Small intestine (tissue), 7 donors: ENCODE measurements at regions not wholly inside any gene's neighbourhood (a gene's known extent, or its start where the extent isn't known, plus 50 kb on each side); places are given as distances from the start of the nearest gene placed in this dataset.

ENCODE experiments used
- DNase-seq, 2 donors: peaks; one replicate each; pipeline versions ENCODE4 v3.0.0 to v3.0.0-alpha.2; 2013
- FAIRE-seq: peaks from 2 replicates; lab custom pipeline; 2012; peaks lifted over from hg19 to GRCh38; lab: Jason Lieb, UNC
- H3K27ac ChIP-seq, 3 donors: one replicate each; pipeline ENCODE4 v1.5.1; 2013; ENCODE audit warnings: low read length in 2 of 3, mild to moderate bottlenecking in 2 of 3, control low read depth in 1 of 3, inconsistent platforms in 1 of 3, low read depth in 1 of 3, moderate library complexity in 1 of 3
- H3K27me3 ChIP-seq, 3 donors: one replicate each; pipeline ENCODE4 v1.6.1; 2013; ENCODE audit warnings: low read length in 3 of 3, inconsistent platforms in 1 of 3; ENCODE audit not compliant: control insufficient read depth in 3 of 3, insufficient read depth in 3 of 3
- H3K36me3 ChIP-seq, 3 donors: one replicate each; pipeline ENCODE4 v1.6.1; 2013; ENCODE audit warnings: low read length in 3 of 3, inconsistent platforms in 1 of 3, low read depth in 1 of 3, mild to moderate bottlenecking in 1 of 3, moderate library complexity in 1 of 3; ENCODE audit not compliant: control insufficient read depth in 3 of 3, insufficient read depth in 2 of 3
- H3K4me1 ChIP-seq, 3 donors: one replicate each; pipeline ENCODE4 v1.6.1; 2013; ENCODE audit warnings: low read length in 2 of 3, inconsistent platforms in 1 of 3, low read depth in 1 of 3, mild to moderate bottlenecking in 1 of 3, moderate library complexity in 1 of 3; ENCODE audit not compliant: control insufficient read depth in 3 of 3, insufficient read depth in 2 of 3
- H3K4me3 ChIP-seq, 3 donors: one replicate each; pipeline ENCODE4 v1.5.1; 2013; ENCODE audit warnings: low read length in 3 of 3, control low read depth in 1 of 3, inconsistent platforms in 1 of 3, low read depth in 1 of 3, mild to moderate bottlenecking in 1 of 3, moderate library complexity in 1 of 3
- H3K9me3 ChIP-seq, 2 donors: one replicate each; pipeline ENCODE4 v1.6.1; 2013; ENCODE audit warnings: low read depth in 1 of 2, low read length in 1 of 2; ENCODE audit not compliant: control insufficient read depth in 2 of 2, insufficient read depth in 1 of 2
- WGBS, 3 donors: extraction: QIAGEN DNeasy Blood & Tissue Kit; methylation state at CpG; one replicate each; pipeline ENCODE4 v1.1.7; 2013; 5-methylcytosine and 5-hydroxymethylcytosine counted together
- donor health status: healthy with polysubstance abuse.
- donor health status: control.
- donor health status: control.
- donor health status: Bipolar disorder and iron deficiency.
- donor health status: healthy.

DNA sequence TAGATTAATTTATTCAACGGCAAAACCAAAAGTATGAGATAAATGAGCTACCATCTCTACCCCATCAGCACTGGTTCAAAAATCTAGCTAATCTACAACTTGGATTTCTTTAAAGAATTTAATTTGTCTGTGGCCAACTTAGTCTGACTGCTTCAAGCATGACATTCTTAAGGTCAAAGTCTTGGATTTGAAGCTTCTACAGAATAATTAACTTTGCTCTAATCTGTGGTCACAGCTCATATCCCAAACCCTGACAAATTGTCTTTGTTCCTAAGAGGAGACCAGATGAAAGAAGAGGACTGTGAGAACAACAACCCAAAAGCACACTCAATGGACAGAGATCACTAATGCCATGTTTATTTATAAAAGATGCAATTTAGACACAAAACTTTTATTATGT lies 166.9 kb upstream of the EPHA7 start:
- no peak overlapping the region for H3K4me3 ChIP-seq
- no peak overlapping the region for H3K27ac ChIP-seq
- H3K27me3 ChIP-seq: no peaks in the 10 kb centered on the region
- H3K36me3 ChIP-seq: no peaks in the 10 kb centered on the region
- no peak for FAIRE-seq
- H3K4me1 ChIP-seq: no peaks in the 10 kb centered on the region
- no peaks in the 10 kb centered on the region for H3K9me3 ChIP-seq
- WGBS, 3 donors: 67 to 79% (median 69%) methylated on average over 1 of the region's 1 CpG
- DNase-seq: no peak

- no peaks in the 10 kb centered on the region for H3K9me3 ChIP-seq
- H3K4me3 ChIP-seq: no peak overlapping the region
- no peaks in the 10 kb centered on the region for H3K36me3 ChIP-seq
- no peak for FAIRE-seq
- no peaks in the 10 kb centered on the region for H3K4me1 ChIP-seq
- H3K27me3 ChIP-seq: no peaks in the 10 kb centered on the region
- no peak overlapping the region for H3K27ac ChIP-seq
- DNase-seq: no peak
Measured at GRCh38 chr6:93584300-93584699, 164.9 kb upstream of the EPHA7 start.

GRCh38 chr6:93581371-93581770 lies 162.0 kb upstream of the EPHA7 start:
- Histone ChIP-seq H3K9me3 (no peaks in the 10 kb centered on the region), H3K4me3 (no peak overlapping the region), H3K4me1 (no peaks in the 10 kb centered on the region), H3K27ac (no peak overlapping the region), H3K36me3 (no peaks in the 10 kb centered on the region), H3K27me3 (no peaks in the 10 kb centered on the region)
- 71 to 82% (median 77%) methylated on average over 4 of the region's 4 CpGs for WGBS, 3 donors
- DNase-seq: no peak
- FAIRE-seq: no peak

DNA sequence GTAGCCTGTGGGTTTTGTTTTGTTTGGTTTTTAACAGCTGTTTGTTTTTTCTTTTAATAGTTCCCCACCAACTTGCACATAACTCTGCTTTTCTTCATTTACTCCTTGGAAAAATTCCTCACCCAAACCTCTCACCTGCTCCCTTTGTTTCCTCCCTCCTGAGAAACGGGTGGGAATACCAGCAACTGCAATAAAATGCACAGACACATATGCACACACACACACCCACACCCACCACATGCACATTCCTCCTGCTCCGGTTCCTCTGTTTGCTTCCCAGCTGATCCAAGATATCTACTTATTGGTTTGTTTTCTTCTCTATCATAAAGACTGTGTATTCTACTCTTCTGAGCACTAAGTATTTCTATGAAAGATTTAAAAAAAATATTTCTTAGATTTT lies 161.1 kb upstream of the EPHA7 start:
- H3K36me3 ChIP-seq: no peaks in the 10 kb centered on the region
- no peaks in the 10 kb centered on the region for H3K9me3 ChIP-seq
- no peaks in the 10 kb centered on the region for H3K27me3 ChIP-seq
- 13 to 34% (median 27%) methylated on average over 2 of the region's 2 CpGs for WGBS, 3 donors
- no peaks in the 10 kb centered on the region for H3K4me1 ChIP-seq
- DNase-seq (peak in 1 of 2 donors; percentile 2), FAIRE-seq (no peak)
- no peak overlapping the region for H3K27ac ChIP-seq
- H3K4me3 ChIP-seq: no peak overlapping the region

DNA sequence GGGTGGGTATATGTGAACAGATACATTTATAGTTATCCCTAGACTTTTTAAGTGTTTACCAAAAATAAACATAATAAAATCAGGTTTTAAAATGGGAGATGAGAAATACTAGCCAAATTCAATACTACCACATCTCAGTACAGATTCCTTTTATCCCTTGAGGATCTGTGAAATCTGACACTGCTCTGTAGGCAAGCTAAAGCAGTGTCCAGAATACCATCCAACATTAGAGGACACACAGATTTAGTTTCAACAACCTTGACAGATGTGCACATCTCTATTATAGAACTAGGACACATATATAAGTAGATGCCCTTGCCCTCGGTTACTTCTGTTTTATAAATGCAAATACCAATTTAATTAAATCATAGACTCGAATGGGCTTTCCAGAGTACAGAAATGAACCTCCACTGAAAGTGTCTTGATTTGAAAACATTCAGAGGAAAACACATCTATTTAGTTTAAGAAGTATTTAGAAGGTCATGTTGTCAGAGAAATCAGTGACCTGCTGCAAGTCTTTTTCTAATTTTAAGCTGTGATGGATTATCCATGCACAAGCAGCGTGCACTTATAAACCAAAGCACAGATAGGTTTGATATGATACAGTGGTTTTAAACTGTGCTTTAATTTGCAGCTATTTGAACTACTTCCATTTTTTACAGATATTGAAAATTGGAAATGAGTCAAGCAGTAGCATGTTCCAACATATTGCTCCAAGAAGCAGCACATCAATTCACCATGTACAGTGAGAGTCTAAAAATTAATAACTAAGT lies 156.3 kb upstream of the EPHA7 start:
- Histone ChIP-seq H3K4me3 (no peak overlapping the region), H3K36me3 (no peaks in the 10 kb centered on the region), H3K9me3 (no peaks in the 10 kb centered on the region), H3K4me1 (no peaks in the 10 kb centered on the region), H3K27ac (no peak overlapping the region), H3K27me3 (no peaks in the 10 kb centered on the region)
- DNase-seq (no peak), FAIRE-seq (no peak)
- WGBS, 3 donors: 61 to 79% (median 76%) methylated on average over 3 of the region's 3 CpGs

DNA sequence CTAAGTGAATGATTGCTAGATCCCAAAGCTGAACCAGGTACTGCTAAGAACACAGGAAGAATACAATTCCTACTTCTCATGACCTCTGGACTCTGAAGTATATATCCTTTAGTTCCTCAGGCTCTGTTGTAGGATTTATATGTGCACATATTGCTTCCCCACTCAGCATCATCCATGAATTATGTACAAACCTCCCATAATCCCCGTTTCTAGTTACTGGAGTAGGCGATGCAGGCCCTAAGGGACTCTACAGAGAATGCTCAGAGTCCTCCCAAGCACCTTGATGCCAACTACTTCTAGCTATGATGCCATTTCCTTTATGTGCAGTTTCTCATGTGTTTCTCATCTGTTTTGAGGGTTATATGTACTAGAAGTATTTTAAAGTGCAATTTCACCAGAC lies 154.9 kb upstream of the EPHA7 start:
- no peaks in the 10 kb centered on the region for H3K4me1 ChIP-seq
- DNase-seq (peak in 1 of 2 donors; percentile 6), FAIRE-seq (no peak)
- H3K36me3 ChIP-seq: no peaks in the 10 kb centered on the region
- no peak overlapping the region for H3K4me3 ChIP-seq
- H3K9me3 ChIP-seq: no peaks in the 10 kb centered on the region
- 75 to 79% (median 76%) methylated on average over 2 of the region's 2 CpGs for WGBS, 3 donors
- no peak overlapping the region for H3K27ac ChIP-seq
- H3K27me3 ChIP-seq: no peaks in the 10 kb centered on the region

GRCh38 chr6:93571346-93571745 lies 152.0 kb upstream of the EPHA7 start:
- 67 to 79% (median 73%) methylated on average over 1 of the region's 1 CpG for WGBS, 3 donors
- FAIRE-seq (no peak), DNase-seq (no peak)
- H3K36me3 ChIP-seq: no peaks in the 10 kb centered on the region
- no peaks in the 10 kb centered on the region for H3K4me1 ChIP-seq
- no peak overlapping the region for H3K27ac ChIP-seq
- no peaks in the 10 kb centered on the region for H3K27me3 ChIP-seq
- H3K9me3 ChIP-seq: no peaks in the 10 kb centered on the region
- H3K4me3 ChIP-seq: no peak overlapping the region

DNA sequence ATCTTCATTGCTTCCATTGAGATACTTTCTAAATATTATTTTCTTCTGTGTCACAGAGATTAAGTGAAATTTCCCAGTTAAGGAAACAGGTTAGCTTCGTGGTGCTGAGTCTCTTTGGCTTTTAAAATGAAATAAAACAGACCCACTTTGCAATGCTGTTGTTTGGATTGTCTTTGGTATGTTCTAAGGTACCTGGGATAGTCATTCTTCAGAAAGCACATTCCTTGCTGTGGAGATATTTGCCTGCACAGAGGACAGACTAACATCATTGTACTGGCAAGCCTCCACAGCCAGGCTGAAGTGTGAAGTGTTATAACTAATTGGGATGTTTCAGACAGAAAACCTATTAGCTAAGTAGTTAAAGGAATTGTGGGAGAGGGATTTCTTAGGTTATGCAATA lies 148.8 kb upstream of the EPHA7 start:
- Histone ChIP-seq H3K9me3 (no peaks in the 10 kb centered on the region), H3K4me1 (no peaks in the 10 kb centered on the region), H3K4me3 (no peak overlapping the region), H3K36me3 (no peaks in the 10 kb centered on the region), H3K27ac (no peak overlapping the region), H3K27me3 (no peaks in the 10 kb centered on the region)
- WGBS, 3 donors: 41 to 55% (median 44%) methylated on average over 1 of the region's 1 CpG
- no peak for DNase-seq
- no peak for FAIRE-seq

GRCh38 chr6:93567164-93567563 lies 147.8 kb upstream of the EPHA7 start:
- WGBS, 3 donors: 78 to 85% (median 78%) methylated on average over 5 of the region's 5 CpGs
- Histone ChIP-seq H3K4me3 (no peak overlapping the region), H3K36me3 (no peaks in the 10 kb centered on the region), H3K27ac (no peak overlapping the region), H3K27me3 (no peaks in the 10 kb centered on the region), H3K4me1 (no peaks in the 10 kb centered on the region), H3K9me3 (no peaks in the 10 kb centered on the region)
- no peak for DNase-seq
- no peak for FAIRE-seq
